GM18870 (cell line): ENCODE measurements at regions not wholly inside any gene's neighbourhood (a gene's known extent, or its start where the extent isn't known, plus 50 kb on each side); places are given as distances from the start of the nearest gene placed in this dataset.
"Not testable (repeated sequence)": the region's sequence is repeated elsewhere in the genome, so short reads cannot be mapped to it uniquely, and the experiment has no call there.

Experiments
- ATAC-seq: cut with Tn5 transposase; IDR thresholded peaks from one replicate; pipeline ENCODE4 v1.9.1; 2021; ENCODE audit warnings: moderate library complexity; ENCODE audit not compliant: unreplicated experiment

GRCh38 chr12:68422956-68423574 is 90.9 kb upstream of the MDM1 start:
- ATAC-seq: no peak

GRCh38 chr12:68425998-68426397 is 93.8 kb upstream of the MDM1 start:
- no peak for ATAC-seq

- no peak for ATAC-seq
Observed at GRCh38 chr12:68428211-68428610, 96.0 kb upstream of the MDM1 start.

- ATAC-seq: no peak
Observed at GRCh38 chr12:68428724-68429501, 96.8 kb upstream of the MDM1 start.

GRCh38 chr12:68429696-68430095 is 97.5 kb upstream of the MDM1 start:
- ATAC-seq: no peak

- ATAC-seq: no peak
Observed at GRCh38 chr12:68431786-68432185, 99.6 kb upstream of the MDM1 start.

- ATAC-seq: no peak
Observed at GRCh38 chr12:68432622-68433021, 100.5 kb upstream of the MDM1 start.

- no peak for ATAC-seq
Observed at GRCh38 chr12:68434391-68435298, 102.5 kb upstream of the MDM1 start.

GRCh38 chr12:68435299-68435637 is 103.1 kb upstream of the MDM1 start:
- no peak for ATAC-seq

- ATAC-seq: no peak
Observed at GRCh38 chr12:68435816-68436215, 103.7 kb upstream of the MDM1 start.

- no peak for ATAC-seq
Observed at GRCh38 chr12:68438601-68439000, 106.4 kb upstream of the MDM1 start.

- ATAC-seq: no peak
Observed at GRCh38 chr12:68439368-68440045, 107.3 kb upstream of the MDM1 start.

GRCh38 chr12:68440068-68440581 is 108.0 kb upstream of the MDM1 start:
- ATAC-seq: no peak

- no peak for ATAC-seq
Observed at GRCh38 chr12:68441167-68441566, 109.0 kb upstream of the MDM1 start.

GRCh38 chr12:68442353-68442972 is 110.3 kb upstream of the MDM1 start:
- not testable (repeated sequence) for ATAC-seq

GRCh38 chr12:68443695-68444094 is 111.5 kb upstream of the MDM1 start:
- not testable (repeated sequence) for ATAC-seq

- ATAC-seq: no peak
Observed at GRCh38 chr12:68445824-68446223, 113.7 kb upstream of the MDM1 start.

- ATAC-seq: no peak
Observed at GRCh38 chr12:68446384-68446783, 114.2 kb upstream of the MDM1 start.

GRCh38 chr12:68446901-68447796 is 115.0 kb upstream of the MDM1 start:
- no peak for ATAC-seq
